ENCODE measurements at regions not wholly inside any gene's neighbourhood (a gene's known extent, or its start where the extent isn't known, plus 50 kb on each side); places are given as distances from the start of the nearest gene placed in this dataset.
A peak's percentile ranks its signal among the peaks of the same experiment; 100 is the strongest.

GRCh38 chr10:107689323-107689722 lies 524.8 kb upstream of the SORCS1 start:
- no peak overlapping the region for H3K4me3 ChIP-seq (ENCODE audit: control insufficient read depth, low read depth, low read length)
- DNase-seq (ENCODE audit: low read depth) = no peak
- TF ChIP-seq, protein P1, sequence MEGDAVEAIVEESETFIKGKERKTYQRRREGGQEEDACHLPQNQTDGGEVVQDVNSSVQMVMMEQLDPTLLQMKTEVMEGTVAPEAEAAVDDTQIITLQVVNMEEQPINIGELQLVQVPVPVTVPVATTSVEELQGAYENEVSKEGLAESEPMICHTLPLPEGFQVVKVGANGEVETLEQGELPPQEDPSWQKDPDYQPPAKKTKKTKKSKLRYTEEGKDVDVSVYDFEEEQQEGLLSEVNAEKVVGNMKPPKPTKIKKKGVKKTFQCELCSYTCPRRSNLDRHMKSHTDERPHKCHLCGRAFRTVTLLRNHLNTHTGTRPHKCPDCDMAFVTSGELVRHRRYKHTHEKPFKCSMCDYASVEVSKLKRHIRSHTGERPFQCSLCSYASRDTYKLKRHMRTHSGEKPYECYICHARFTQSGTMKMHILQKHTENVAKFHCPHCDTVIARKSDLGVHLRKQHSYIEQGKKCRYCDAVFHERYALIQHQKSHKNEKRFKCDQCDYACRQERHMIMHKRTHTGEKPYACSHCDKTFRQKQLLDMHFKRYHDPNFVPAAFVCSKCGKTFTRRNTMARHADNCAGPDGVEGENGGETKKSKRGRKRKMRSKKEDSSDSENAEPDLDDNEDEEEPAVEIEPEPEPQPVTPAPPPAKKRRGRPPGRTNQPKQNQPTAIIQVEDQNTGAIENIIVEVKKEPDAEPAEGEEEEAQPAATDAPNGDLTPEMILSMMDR (conservative IDR thresholded peaks at IDR 0.05; ENCODE audit: control insufficient read depth, insufficient read depth, low read depth, low read length) = no peak

- no peak overlapping the region for H3K4me3 ChIP-seq (ENCODE audit: control insufficient read depth, low read depth, low read length)
- TF ChIP-seq, protein P1 (conservative IDR thresholded peaks at IDR 0.05; ENCODE audit: control insufficient read depth, insufficient read depth, low read depth, low read length) = no peak
- DNase-seq (ENCODE audit: low read depth) = peak; percentile 3
Observed at GRCh38 chr10:107687701-107688100, 523.2 kb upstream of the SORCS1 start.

DNA sequence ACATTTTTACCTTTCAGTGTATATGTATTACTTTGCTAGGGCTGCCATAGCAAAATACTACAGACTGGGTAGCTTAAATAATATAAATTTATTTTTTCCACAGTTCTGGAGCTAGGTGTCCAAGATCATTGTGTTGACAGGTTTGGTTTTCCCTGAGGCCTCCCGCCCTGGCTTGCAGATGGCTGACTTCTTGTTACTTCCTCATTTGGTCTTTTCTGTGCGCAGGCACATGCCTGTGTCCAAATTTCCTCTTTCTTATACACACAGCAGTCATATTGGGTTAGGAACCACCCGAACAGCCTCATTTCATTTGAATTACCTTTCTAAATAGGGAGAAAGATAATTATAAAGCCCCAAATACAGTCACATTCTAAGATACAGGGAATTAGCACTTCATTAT lies 521.6 kb upstream of the SORCS1 start:
- TF ChIP-seq, protein P1 (conservative IDR thresholded peaks at IDR 0.05; ENCODE audit: control insufficient read depth, insufficient read depth, low read depth, low read length) = no peak
- no peak overlapping the region for H3K4me3 ChIP-seq (ENCODE audit: control insufficient read depth, low read depth, low read length)
- DNase-seq (ENCODE audit: low read depth) = no peak

GRCh38 chr10:107671960-107672359 lies 507.5 kb upstream of the SORCS1 start:
- no peak overlapping the region for H3K4me3 ChIP-seq (ENCODE audit: control insufficient read depth, low read depth, low read length)
- no peak for DNase-seq (ENCODE audit: low read depth)
- TF ChIP-seq, protein P1 (conservative IDR thresholded peaks at IDR 0.05; ENCODE audit: control insufficient read depth, insufficient read depth, low read depth, low read length) = no peak

DNA sequence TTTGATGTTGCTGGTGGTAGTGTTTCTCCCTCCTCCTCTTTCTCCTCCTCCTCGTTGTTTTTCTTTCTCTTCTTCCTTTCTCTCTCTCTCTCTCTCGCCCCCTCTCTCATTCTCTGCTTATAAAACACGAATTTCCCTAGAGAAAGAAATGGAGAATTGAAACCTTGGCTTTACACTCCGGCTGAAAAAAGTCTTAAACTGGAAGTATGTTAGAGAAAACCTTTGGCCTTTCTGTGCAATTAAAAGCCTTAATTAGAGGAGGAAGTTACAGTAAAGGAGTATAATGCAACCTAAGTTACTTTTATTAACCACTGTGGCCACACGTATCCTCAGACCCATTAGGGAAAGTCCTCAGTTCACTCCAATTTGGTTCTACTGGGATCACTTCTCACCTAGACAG lies 501.7 kb upstream of the SORCS1 start:
- TF ChIP-seq, protein P1 (conservative IDR thresholded peaks at IDR 0.05; ENCODE audit: control insufficient read depth, insufficient read depth, low read depth, low read length) = no peak
- no peak for DNase-seq (ENCODE audit: low read depth)

DNA sequence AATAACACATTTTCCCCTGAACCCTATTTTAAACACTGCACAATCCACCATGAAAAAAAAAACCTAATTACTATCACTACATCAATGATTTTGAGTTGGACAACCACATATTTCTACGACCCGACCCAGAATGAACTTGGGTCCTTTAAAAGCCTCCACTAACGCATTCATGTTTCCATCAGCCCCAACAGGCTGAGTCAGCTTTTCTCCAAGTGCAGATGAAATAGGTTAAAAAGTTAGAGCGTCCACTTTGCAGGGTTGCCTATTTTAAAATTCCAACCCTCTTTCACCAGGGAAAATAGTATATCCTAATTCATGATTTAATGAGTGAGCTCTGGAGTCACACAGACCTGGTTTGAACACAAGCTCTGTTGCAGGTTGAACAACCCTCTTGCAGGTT lies 501.0 kb upstream of the SORCS1 start:
- H3K4me3 ChIP-seq (ENCODE audit: control insufficient read depth, low read depth, low read length) = no peak overlapping the region
- DNase-seq (ENCODE audit: low read depth) = no peak
- TF ChIP-seq, protein P1 (conservative IDR thresholded peaks at IDR 0.05; ENCODE audit: control insufficient read depth, insufficient read depth, low read depth, low read length) = no peak

More for the DNA sequence above, 501.7 kb upstream of the SORCS1 start:
- no peak overlapping the region for H3K4me3 ChIP-seq (ENCODE audit: control insufficient read depth, low read depth, low read length)

GRCh38 chr10:107657851-107658250 lies 493.3 kb upstream of the SORCS1 start:
- no peak overlapping the region for H3K4me3 ChIP-seq (ENCODE audit: control insufficient read depth, low read depth, low read length)
- DNase-seq (ENCODE audit: low read depth) = no peak
- TF ChIP-seq, protein P1 (conservative IDR thresholded peaks at IDR 0.05; ENCODE audit: control insufficient read depth, insufficient read depth, low read depth, low read length) = no peak

Measured in fibroblast of mammary gland (primary cell).